ENCODE measurements at regions not wholly inside any gene's neighbourhood (a gene's known extent, or its start where the extent isn't known, plus 50 kb on each side); places are given as distances from the start of the nearest gene placed in this dataset.
"Not testable (repeated sequence)": the region's sequence is repeated elsewhere in the genome, so short reads cannot be mapped to it uniquely, and the experiment has no call there.

DNA sequence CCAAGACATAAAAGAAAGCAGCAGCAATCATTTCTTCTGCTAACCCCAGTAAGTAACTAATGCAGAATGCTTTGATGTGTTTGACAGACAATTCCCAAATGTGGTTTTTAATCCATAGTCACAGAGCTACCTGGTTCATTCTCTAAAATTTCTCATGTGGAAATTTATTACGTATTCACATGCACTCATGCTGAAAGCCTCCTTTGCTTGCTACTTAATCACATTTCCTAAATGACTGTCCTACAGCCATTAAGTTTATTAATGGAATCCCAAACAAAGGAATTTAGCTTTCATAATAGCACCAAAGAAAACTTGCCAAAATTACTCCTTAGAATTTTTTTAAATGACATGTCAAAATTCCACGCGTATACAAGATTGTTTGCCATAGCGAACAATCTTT is 68.6 kb upstream of the MCHR2 start:
- intact Hi-C loops (cut with DNase I), result no loop called here
- H3K27ac ChIP-seq, result no peak overlapping the region
- 80 to 88% methylated on average over 4 of the region's 4 CpGs for WGBS, 2 donors
- no peaks in the 10 kb centered on the region for H3K9me3 ChIP-seq
- H3K4me3 ChIP-seq, result no peak overlapping the region
- FAIRE-seq (no peak), ATAC-seq (no peak), DNase-seq (no peak)
- H3K4me1 ChIP-seq, result no peaks in the 10 kb centered on the region
- TF ChIP-seq, protein P1, sequence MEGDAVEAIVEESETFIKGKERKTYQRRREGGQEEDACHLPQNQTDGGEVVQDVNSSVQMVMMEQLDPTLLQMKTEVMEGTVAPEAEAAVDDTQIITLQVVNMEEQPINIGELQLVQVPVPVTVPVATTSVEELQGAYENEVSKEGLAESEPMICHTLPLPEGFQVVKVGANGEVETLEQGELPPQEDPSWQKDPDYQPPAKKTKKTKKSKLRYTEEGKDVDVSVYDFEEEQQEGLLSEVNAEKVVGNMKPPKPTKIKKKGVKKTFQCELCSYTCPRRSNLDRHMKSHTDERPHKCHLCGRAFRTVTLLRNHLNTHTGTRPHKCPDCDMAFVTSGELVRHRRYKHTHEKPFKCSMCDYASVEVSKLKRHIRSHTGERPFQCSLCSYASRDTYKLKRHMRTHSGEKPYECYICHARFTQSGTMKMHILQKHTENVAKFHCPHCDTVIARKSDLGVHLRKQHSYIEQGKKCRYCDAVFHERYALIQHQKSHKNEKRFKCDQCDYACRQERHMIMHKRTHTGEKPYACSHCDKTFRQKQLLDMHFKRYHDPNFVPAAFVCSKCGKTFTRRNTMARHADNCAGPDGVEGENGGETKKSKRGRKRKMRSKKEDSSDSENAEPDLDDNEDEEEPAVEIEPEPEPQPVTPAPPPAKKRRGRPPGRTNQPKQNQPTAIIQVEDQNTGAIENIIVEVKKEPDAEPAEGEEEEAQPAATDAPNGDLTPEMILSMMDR (IDR thresholded peaks at IDR 0.05), result no peak
- no peaks in the 10 kb centered on the region for H3K36me3 ChIP-seq
- H3K27me3 ChIP-seq, result no peaks in the 10 kb centered on the region

DNA sequence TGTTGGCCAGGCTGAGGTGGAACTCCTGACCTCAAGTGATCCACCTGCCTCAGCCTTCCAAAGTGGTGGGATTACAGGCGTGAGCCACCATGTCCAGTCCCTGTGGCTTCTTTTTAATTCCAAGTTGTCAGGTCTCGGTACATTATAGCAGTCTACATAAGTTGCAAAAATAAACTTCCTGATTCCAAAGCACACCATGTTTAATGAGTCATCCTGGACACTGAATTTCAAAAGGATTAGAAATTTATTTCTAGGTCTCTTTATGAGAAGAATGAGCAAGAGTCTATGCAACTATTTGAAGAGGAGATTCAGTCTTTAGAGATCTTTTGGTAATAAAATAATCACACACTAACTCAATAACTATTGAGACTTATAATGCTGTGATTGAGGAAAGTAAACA is 63.9 kb upstream of the MCHR2 start:
- no peak for FAIRE-seq
- TF ChIP-seq, protein P1 (IDR thresholded peaks at IDR 0.05), result no peak
- ATAC-seq, result no peak
- Histone ChIP-seq H3K36me3 (no peaks in the 10 kb centered on the region), H3K27ac (no peak overlapping the region), H3K9me3 (no peaks in the 10 kb centered on the region), H3K4me3 (no peak overlapping the region), H3K4me1 (no peaks in the 10 kb centered on the region), H3K27me3 (no peaks in the 10 kb centered on the region)
- DNase-seq, result no peak
- intact Hi-C loops (cut with DNase I), result no loop called here
- 65 to 69% methylated on average over 2 of the region's 2 CpGs for WGBS, 2 donors

DNA sequence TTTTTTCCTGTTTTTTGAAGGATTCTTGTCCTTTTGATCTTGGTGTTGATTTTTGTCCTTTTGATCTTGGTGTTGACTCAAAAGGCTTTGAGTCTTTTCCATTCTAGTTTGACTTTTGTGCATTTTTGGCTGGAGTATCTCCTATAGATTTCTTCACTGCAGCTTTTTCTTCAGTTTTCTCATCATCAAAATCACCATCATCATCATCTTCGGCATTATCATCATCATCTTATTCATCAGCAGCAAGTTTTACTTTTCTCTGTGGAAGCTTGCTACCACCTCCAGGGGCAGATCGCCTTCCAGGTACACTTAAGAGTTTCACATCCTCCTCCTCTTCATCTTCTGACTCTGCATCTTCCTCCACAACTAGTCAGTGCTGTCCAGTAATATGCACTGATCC is 56.5 kb upstream of the MCHR2 start:
- FAIRE-seq (no peak), DNase-seq (no peak), ATAC-seq (no peak)
- H3K4me1 ChIP-seq, result no peaks in the 10 kb centered on the region
- 51 to 57% methylated on average over 2 of the region's 2 CpGs for WGBS, 2 donors
- TF ChIP-seq, protein P1 (IDR thresholded peaks at IDR 0.05), result no peak
- H3K36me3 ChIP-seq, result no peaks in the 10 kb centered on the region
- intact Hi-C loops (cut with DNase I), result no loop called here
- H3K4me3 ChIP-seq, result no peak overlapping the region
- H3K9me3 ChIP-seq, result no peaks in the 10 kb centered on the region
- H3K27ac ChIP-seq, result no peak overlapping the region
- no peaks in the 10 kb centered on the region for H3K27me3 ChIP-seq

DNA sequence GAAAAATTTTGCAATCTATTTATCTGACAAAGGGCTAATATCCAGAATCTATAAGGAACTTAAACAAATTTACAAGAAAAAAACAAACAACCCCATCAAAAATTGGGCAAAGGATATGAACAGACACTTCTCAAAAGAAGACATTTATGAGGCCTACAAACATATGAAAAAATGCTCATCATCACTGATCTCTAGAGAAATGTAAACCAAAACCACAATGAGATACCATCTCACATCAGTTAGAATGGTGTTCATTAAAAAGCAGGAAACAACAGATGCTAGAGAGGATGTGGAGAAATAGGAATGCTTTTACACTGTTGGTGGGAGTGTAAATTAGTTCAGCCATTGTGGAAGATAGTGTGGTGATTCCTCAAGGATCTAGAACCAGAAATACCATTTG is 49.9 kb upstream of the MCHR2 start:
- H3K36me3 ChIP-seq; H3K9me3 ChIP-seq; H3K4me1 ChIP-seq; FAIRE-seq; DNase-seq; H3K27ac ChIP-seq; H3K4me3 ChIP-seq; H3K27me3 ChIP-seq; ATAC-seq; intact Hi-C loops (cut with DNase I): not testable (repeated sequence)
